Heart left ventricle (tissue), 16 donors: ENCODE measurements at regions not wholly inside any gene's neighbourhood (a gene's known extent, or its start where the extent isn't known, plus 50 kb on each side); places are given as distances from the start of the nearest gene placed in this dataset.

ENCODE experiments used
- ATAC-seq, 4 donors: fragments of 200-7000 bp; cut with Tn5 transposase; one replicate each; pipeline ENCODE4 v1.9.1; 2020 to 2022; ENCODE audit warnings: moderate library complexity in 4 of 4, mild to moderate bottlenecking in 3 of 4, moderate number of reproducible peaks in 1 of 4
- DNase-seq, 5 donors: peaks; one replicate each; pipeline ENCODE4 v3.0.0-alpha.2; 2020
- H3K27ac ChIP-seq, 12 donors: fragments of 200-600 bp; sonication (generic) in 4 of 12; one replicate each; pipeline versions ENCODE4 v1.5.0 to v1.8.0; 2016 to 2022; ENCODE audit warnings: mild to moderate bottlenecking in 2 of 12
- H3K27me3 ChIP-seq, 9 donors: fragments of 200-600 bp; sonication (generic) in 2 of 9; one replicate each; pipeline versions ENCODE4 v1.5.1 to v1.8.0; 2016 to 2022; ENCODE audit warnings: mild to moderate bottlenecking in 3 of 9
- H3K36me3 ChIP-seq, 9 donors: fragments of 200-600 bp; sonication (generic) in 2 of 9; one replicate each; pipeline versions ENCODE4 v1.5.0 to v1.8.0; 2018 to 2022; ENCODE audit warnings: mild to moderate bottlenecking in 2 of 9
- H3K4me1 ChIP-seq, 12 donors: fragments of 200-600 bp; sonication (generic) in 4 of 12; one replicate each; pipeline versions ENCODE4 v1.5.0 to v1.8.0; 2016 to 2022; ENCODE audit warnings: mild to moderate bottlenecking in 3 of 12
- H3K4me3 ChIP-seq, 12 donors: fragments of 200-600 bp; sonication (generic) in 4 of 12; one replicate each; pipeline versions ENCODE4 v1.5.0 to v1.8.0; 2017 to 2022; ENCODE audit warnings: mild to moderate bottlenecking in 9 of 12, moderate library complexity in 4 of 12
- H3K9me3 ChIP-seq, 12 donors: fragments of 200-600 bp; sonication (generic) in 4 of 12; one replicate each; pipeline versions ENCODE4 v1.5.0 to v1.8.0; 2016 to 2022; ENCODE audit warnings: mild to moderate bottlenecking in 1 of 12
- CTCF ChIP-seq, 12 donors: fragments of 200-600 bp; sonication (generic) in 4 of 12; IDR thresholded peaks; one replicate each; pipeline versions ENCODE4 v1.5.0 to v1.8.0; 2018 to 2022; ENCODE audit warnings: antibody characterized with exemption in 12 of 12, mild to moderate bottlenecking in 5 of 12
- POLR2A ChIP-seq, 2 donors: fragments of 450-650 bp; IDR thresholded peaks; one replicate each; pipeline ENCODE4 v1.6.1; 2017; ENCODE audit warnings: antibody characterized with exemption in 2 of 2, mild to moderate bottlenecking in 2 of 2, moderate library complexity in 2 of 2
- WGBS, 4 donors: extraction: QIAGEN DNeasy Blood & Tissue Kit in 2 of 4; methylation state at CpG; one replicate each; pipeline versions ENCODE4 v1.1.5 to v1.1.7; 2013 to 2018; 5-methylcytosine and 5-hydroxymethylcytosine counted together
- intact Hi-C, 10 donors: fragments of 100-400 bp; cut with DNase I; formaldehyde crosslinking; loops; one replicate each; pipeline versions ENCODE4 v1.11.1 to v1.14.2; 2022
- donor health status: ischemic (EF 13 %, LVEDD 7.1; RV severe dilation, severe dysfunction).
- donor health status: healthy with polysubstance abuse.
- donor health status: DM: no; HTN: yes; CAD: no.
- donor health status: DM: no; HTN: no; CAD: no.
- donor health status: ischemic (EF 25% LVEDD 6.9; RV normal size, moderate dysfunction).
- donor health status: ischemic (EF 25% LVEDD 5.7; RV mildly dilated, moderate dysfunction).
- donor health status: healthy.
- donor health status: DM: yes; HTN: yes; CAD: no.
- donor health status: ischemic (EF 35%, LVEDD 5.7; RV mildly dilated, moderate dysfunction).
- donor health status: nonischemic (EF 11% LVEDD 7.7; RV severe dilation, severe dysfunction).
- donor health status: DM: yes; HTN: yes; CAD: no.
- donor health status: PGD.
- donor health status: ischemic (EF 29% LVEDD 5.4; RV normal size, mild dysfunction).
- donor health status: nonischemic (EF 23%, LVEDD 6.1; RV moderate dilation, normal function).

GRCh38 chr7:26916779-26917320 is 52.5 kb upstream of the SKAP2 start:
- Histone ChIP-seq H3K36me3 (no peaks in the 10 kb centered on the region), H3K4me3 (no peak overlapping the region), H3K27ac (no peak overlapping the region), H3K9me3 (no peaks in the 10 kb centered on the region), H3K4me1 (no peaks in the 10 kb centered on the region), H3K27me3 (peaks cover 0 to 31% (median 0%) of the 10 kb centered on the region in 9 donors)
- 68 to 79% (median 74%) methylated on average over 3 of the region's 3 CpGs for WGBS, 4 donors
- no peak for DNase-seq
- TF ChIP-seq POLR2A (IDR thresholded peaks at IDR 0.05) (no peak), CTCF (IDR thresholded peaks at IDR 0.05) (no peak)
- ATAC-seq = no peak
- intact Hi-C loops = no loop called here

DNA sequence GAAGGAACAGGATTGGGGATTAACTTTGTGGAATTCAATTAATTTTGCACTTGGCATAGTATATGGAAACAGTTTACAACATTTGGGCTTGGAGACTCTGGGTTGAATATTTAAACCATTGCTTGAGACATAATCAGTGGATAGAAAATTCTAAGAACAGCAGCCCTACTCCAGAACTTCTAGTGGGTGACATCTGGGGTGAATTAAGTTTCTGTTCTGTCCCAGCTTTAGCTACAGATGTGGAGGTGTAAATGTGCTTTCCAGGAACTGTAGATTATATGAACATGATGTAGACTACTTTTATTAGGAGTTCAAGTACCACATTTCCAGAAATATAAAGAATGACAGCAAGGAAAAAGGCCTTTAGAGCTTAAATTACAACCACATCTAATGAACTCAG is 51.9 kb upstream of the SKAP2 start:
- H3K4me3 ChIP-seq = no peak overlapping the region
- H3K4me1 ChIP-seq = no peaks in the 10 kb centered on the region
- no peak overlapping the region for H3K27ac ChIP-seq
- peaks cover 0 to 31% (median 0%) of the 10 kb centered on the region in 9 donors for H3K27me3 ChIP-seq
- TF ChIP-seq POLR2A (IDR thresholded peaks at IDR 0.05) (no peak), CTCF (IDR thresholded peaks at IDR 0.05) (no peak)
- ATAC-seq = no peak
- H3K9me3 ChIP-seq = no peaks in the 10 kb centered on the region
- H3K36me3 ChIP-seq = no peaks in the 10 kb centered on the region
- intact Hi-C loops = no loop called here
- no peak for DNase-seq
